ENCODE measurements at regions not wholly inside any gene's neighbourhood (a gene's known extent, or its start where the extent isn't known, plus 50 kb on each side); places are given as distances from the start of the nearest gene placed in this dataset.
"Not testable (repeated sequence)": the region's sequence is repeated elsewhere in the genome, so short reads cannot be mapped to it uniquely, and the experiment has no call there.

GRCh38 chr6:104484626-104485025, 375.1 kb downstream of the HACE1 start:
- no peak for DNase-seq

- DNase-seq, result no peak
Measured at GRCh38 chr6:104484191-104484590, 375.5 kb downstream of the HACE1 start.

DNA sequence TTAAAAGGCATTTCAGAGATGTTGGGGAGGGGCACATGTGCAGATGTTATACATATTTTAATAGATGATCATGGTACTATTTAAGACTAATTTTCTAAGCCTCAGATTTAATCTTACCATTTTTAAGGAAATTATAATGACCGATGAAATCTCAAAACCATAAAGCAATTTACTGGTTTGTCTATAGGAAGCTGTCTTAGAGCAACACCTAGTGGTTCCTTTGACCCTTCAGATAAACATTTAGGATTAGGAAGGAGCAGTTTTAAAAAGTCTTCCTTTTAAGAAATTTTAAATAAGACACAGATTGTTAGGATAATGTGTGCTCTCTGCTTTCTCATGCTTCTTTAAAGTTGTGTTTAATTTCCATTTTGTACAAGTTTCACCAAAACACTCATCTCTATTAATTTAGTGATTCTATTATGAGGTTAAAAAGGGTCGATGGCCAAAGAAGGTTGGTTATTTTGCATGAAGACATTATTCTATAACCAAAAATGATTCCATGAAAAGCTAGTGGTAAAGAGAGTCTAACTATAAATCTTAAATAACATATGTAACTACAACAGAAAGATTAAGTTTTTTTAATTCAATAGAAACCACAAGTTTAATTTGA, 376.4 kb downstream of the HACE1 start:
- no peak for DNase-seq

- no peak for DNase-seq
Measured at GRCh38 chr6:104477569-104477968, 382.1 kb downstream of the HACE1 start.

GRCh38 chr6:104473021-104473429, 386.7 kb downstream of the HACE1 start:
- no peak for DNase-seq

GRCh38 chr6:104472021-104472901, 387.5 kb downstream of the HACE1 start:
- no peak for DNase-seq

- no peak for DNase-seq
Measured at GRCh38 chr6:104466306-104466705, 393.4 kb downstream of the HACE1 start.

DNA sequence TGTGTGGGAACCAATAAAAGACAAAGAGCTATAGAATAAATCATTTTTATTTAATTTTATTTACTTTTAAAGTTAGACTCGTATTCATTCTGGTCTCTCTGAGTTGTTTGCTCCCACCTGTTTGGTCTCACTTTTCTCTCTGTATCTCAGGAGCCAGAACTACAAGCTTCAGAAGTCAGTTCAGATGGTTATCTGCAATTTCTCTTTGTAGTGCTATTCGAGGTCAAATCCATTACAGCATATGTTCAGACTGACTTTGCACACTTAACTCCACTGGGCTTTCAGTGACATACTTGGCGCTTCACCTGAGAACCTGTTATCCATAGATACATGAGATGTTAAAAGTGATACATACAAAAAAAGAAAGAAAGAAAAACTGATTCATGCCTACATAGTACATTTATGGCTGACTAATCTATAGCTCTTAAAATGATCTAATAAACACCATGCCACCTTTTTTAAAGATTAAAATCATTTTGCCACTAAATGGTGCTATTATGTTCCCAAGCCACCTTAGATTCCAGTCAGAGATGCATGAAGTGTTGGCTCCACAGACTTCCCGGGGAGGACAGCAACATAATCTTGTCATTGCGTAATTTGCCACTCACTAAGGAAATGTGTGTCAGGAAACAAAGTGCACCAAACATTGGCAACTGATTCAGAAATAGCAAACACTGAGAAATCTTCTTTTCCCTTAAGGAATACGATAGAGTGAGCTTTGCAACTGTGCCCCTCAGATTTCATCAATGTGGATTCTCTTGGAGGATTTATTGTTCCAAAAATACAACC, 396.7 kb downstream of the HACE1 start:
- DNase-seq, result no peak

DNA sequence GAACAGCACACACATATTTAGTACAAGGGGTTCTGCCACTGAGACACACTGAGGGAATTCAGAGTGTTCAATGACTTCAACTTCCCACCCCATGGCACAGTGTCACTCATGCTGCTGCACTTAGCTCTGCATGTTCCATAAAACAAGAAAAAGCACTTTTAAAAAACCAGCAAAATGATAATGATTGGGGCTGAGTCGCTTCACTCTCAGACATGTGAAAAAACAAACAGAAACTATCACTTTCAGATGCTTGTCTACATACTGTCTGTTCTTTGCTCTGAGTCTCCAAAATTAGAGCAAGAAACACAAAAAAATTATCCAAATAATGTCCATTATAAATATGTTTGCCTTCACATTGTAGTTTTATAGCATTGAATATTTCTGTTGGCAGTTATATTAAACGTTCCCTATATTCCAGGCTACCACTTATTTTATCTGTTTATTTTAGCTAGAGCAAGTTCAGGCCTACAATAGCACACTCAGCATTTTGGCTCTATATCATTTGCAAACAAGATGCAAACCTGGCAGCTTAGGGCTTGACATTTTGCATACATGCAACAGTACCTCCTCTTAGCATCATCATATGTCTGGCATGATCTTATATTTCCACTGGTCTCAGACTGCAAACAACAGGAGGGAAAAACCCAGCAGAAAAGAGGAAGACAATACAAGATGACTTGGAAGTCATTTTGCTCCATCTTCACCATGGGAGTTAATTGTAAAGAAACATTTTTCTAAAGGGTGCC, 398.8 kb downstream of the HACE1 start:
- DNase-seq, result no peak

DNA sequence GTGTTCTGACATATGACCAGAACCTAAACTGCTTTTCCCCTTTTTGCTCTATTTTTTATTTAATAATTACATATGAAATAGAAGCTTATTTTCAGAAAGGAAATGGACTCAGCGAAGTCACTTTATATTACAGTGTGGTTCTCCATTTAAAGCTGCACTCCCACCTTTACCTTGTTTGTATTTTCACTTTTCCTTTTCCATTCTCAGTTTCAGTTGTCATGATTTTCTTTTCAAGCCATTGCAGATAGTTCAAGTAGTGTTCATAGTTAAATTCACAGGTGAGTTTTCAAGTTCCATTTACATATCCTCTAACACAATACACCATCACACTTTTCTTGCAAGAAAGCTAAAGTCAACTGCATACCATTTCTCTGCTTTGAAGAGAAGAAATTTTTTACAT, 400.2 kb downstream of the HACE1 start:
- no peak for DNase-seq

GRCh38 chr6:104449918-104450317, 409.8 kb downstream of the HACE1 start:
- DNase-seq, result no peak

DNA sequence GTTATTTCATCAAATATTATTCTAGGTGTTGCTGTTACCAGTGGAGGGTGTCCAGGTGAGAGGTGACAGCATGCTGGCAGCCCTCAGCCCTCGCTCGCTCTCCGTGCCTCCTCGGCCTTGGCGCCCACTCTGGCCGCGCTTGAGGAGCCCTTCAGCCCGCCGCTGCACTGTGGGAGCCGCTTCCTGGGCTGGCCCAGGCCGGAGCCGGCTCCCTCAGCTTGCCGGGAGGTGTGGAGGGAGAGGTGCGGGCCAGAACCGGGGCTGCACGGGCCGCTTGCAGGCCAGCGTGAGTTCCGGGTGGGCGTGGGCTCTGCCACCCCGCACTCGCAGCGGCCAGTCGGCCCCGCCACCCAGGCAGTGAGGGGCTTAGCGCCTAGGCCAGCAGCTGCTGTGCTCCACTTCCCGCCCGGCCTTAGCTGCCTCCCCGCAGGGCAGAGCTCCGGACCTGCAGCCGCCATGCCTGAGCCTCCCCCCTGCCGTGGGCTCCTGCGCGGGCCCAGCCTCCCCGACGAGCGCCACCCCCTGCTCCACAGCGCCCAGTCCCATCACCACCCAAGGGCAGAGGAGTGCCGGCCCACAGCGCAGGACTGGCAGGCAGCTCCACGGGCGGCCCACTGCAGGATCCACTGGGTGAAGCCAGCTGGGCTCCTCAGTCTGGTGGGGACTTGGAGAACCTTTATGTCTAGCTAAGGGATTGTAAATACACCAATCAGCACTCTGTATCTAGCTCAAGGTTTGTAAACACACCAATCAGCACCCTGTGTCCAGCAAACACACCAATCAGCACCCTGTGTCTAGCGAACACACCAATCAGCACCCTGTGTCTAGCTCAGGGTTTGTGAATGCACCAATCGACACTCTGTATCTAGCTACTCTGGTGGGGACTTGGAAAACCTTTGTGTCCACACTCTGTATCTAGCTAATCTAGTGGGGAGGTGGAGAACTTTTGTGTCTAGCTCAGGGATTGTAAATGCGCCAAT, 413.3 kb downstream of the HACE1 start:
- DNase-seq, result not testable (repeated sequence)

DNA sequence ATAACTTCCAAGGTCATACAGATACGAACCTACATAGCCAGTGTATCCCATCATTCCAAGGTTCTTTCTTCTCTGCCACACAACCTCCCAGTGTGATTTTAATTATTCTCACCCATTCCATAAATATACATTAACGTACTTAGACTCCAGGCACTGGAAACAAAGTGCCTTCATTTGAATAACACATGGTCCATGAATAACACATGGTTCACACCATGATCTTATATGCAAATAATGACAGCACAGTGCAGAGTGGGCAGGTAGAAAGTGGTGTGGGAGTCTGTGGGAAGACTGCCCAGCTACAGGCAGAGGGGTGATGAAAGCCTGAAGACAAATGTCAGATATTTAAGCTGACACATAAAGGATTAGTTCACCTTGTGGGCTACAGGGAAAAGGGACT, 425.2 kb downstream of the HACE1 start:
- DNase-seq, result no peak

DNA sequence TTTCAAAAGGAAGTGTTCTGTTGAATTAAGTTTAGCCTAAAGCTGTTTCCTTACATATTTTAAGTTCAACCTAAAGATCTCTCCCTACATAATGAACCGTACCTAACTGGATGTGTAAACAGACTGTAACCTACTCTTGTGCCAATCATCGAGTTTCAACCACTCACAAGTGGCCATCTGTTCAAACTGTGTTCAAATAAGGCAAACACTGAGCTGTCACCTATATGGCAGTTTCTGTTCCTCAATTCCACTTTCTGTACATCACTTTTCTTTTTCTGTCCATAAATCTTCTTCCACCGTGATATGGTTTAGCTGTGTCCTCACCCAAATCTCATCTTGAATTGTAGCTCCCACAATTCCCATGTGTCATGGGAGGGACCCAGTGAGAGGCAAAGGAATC, 428.6 kb downstream of the HACE1 start:
- DNase-seq, result no peak

DNA sequence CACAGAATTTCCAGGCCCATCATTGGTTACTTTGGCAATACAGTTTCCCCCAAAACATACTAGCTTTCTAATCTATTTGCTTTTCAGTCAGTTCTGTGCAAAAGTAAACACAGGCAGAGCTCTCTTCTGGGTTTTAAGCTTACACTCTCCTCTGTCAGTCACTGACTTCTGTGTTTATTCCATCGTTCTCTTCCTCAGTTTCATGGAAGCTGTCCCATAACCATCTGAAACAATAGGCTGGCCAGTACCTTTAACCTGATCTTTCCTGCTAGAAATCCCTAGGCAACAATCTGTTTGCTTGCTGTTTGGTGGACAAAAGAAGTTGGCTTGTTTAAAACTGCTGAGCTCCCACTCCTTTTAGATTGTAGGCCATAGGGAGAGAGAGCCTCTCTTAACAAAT, 431.5 kb downstream of the HACE1 start:
- DNase-seq, result no peak

GRCh38 chr6:104423691-104424090, 436.0 kb downstream of the HACE1 start:
- DNase-seq, result no peak

- DNase-seq, result no peak
Measured at GRCh38 chr6:104421650-104422049, 438.1 kb downstream of the HACE1 start.

- DNase-seq, result no peak
Measured at GRCh38 chr6:104418839-104419238, 440.9 kb downstream of the HACE1 start.

GRCh38 chr6:104418125-104418524, 441.6 kb downstream of the HACE1 start:
- no peak for DNase-seq

DNA sequence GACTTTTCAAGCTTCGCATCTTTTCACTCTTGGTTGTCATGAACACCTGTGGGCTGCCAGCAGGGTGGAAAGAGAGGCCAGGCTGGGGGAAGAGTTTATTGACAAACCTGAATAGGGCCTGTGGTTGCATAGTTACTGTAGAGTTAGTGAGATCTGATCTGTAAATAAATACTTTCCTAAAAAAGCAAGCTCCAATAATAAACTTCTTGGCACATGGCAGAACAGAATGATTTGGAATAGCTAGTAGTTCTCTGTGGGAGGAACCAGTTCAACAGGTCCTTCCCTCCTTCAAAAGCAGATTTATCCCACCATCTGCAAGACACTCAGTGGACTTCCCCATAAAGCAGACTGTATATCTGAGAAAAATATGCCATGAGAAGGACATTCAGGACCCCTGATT, 445.0 kb downstream of the HACE1 start:
- DNase-seq, result no peak

GRCh38 chr6:104413767-104414166, 446.0 kb downstream of the HACE1 start:
- DNase-seq, result no peak

- DNase-seq, result no peak
Measured at GRCh38 chr6:104411302-104411701, 448.4 kb downstream of the HACE1 start.

Measured in amniotic stem cell (primary cell).